ENCODE measurements at regions not wholly inside any gene's neighbourhood (a gene's known extent, or its start where the extent isn't known, plus 50 kb on each side); places are given as distances from the start of the nearest gene placed in this dataset.

DNA sequence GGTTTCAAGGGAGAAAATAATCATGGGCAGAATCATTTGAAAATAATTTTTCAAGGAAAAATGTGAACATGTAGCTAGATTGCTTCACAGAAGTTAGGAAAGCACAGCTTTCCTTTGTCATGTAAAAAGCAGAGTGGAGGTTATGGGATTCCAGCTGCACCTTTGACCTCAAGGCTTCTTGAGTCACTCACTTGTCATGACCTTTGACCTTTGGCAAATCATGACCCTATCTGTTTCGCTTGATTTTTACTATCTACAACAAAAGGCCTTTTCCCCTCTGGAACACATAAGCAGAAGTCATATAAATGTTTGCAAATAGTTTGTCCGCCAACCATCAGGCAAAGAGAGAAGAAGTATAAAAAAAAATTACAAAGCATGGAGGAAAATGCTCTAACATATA, 210.7 kb upstream of the MIR17HG start:
- H3K9me3 ChIP-seq (ENCODE audit: control insufficient read depth, insufficient read depth, low read length) = no peaks in the 10 kb centered on the region
- H3K27me3 ChIP-seq (ENCODE audit: control insufficient read depth, insufficient read depth, low read length) = no peaks in the 10 kb centered on the region
- no peak overlapping the region for H3K4me3 ChIP-seq (ENCODE audit: low read depth, low read length)

DNA sequence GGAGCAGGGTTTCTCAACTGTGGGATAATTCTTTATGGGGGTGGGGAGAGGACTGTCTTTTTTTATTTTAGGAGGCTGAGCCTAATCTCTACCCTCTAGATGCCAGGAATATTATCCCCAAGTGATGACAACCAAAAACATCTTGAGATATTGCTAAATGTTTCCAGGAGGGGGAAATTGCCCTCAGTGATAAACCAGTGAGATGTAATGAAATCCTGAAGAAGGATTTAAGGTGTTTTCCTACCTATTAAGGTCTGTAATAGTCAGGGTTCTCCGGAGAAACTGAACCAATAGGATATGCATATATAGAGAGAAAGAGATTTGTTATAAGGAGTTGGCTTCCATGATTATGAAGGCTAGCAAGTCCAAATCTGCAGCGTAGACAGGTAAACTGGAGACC, 208.3 kb upstream of the MIR17HG start:
- Histone ChIP-seq H3K27me3 (ENCODE audit: control insufficient read depth, insufficient read depth, low read length) (no peaks in the 10 kb centered on the region), H3K4me3 (ENCODE audit: low read depth, low read length) (no peak overlapping the region), H3K4me1 (ENCODE audit: control insufficient read depth, insufficient read depth, low read length) (peaks cover 33% of the 10 kb centered on the region), H3K36me3 (ENCODE audit: control insufficient read depth, insufficient read depth, low read length) (no peaks in the 10 kb centered on the region), H3K9ac (ENCODE audit: low read depth, low read length) (no peak overlapping the region), H3K9me3 (ENCODE audit: control insufficient read depth, insufficient read depth, low read length) (no peaks in the 10 kb centered on the region)

More for the DNA sequence above, 210.7 kb upstream of the MIR17HG start:
- no peak overlapping the region for H3K9ac ChIP-seq (ENCODE audit: low read depth, low read length)
- peaks cover 33% of the 10 kb centered on the region for H3K4me1 ChIP-seq (ENCODE audit: control insufficient read depth, insufficient read depth, low read length)
- no peaks in the 10 kb centered on the region for H3K36me3 ChIP-seq (ENCODE audit: control insufficient read depth, insufficient read depth, low read length)

DNA sequence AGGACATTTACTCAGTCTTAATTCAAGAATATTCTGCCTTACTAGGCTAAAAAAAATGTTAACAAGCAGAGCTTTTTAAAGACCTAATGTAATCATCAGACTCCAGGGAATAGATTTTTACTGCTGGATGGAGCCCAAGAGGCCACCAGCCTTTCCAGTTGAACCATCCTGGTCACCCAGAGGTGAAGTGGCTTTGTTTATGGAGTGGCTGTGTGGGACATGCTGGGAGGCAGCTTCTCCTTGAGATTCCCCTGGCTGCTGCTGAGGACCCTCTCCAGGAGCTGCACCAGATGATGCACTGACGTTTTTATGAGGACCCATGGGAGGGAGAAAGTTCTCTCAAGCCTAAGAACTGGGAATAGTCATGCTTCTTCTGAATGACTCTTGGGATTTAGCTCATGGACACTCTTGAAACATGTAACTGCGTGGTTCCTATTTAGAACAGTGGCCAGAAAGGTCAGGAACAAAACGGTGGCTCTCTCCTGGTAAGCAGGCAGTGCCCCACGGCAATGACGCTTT, 205.9 kb upstream of the MIR17HG start:
- peaks cover 23% of the 10 kb centered on the region for H3K4me1 ChIP-seq (ENCODE audit: control insufficient read depth, insufficient read depth, low read length)
- no peaks in the 10 kb centered on the region for H3K36me3 ChIP-seq (ENCODE audit: control insufficient read depth, insufficient read depth, low read length)
- H3K9ac ChIP-seq (ENCODE audit: low read depth, low read length) = no peak overlapping the region
- H3K9me3 ChIP-seq (ENCODE audit: control insufficient read depth, insufficient read depth, low read length) = no peaks in the 10 kb centered on the region
- no peaks in the 10 kb centered on the region for H3K27me3 ChIP-seq (ENCODE audit: control insufficient read depth, insufficient read depth, low read length)
- H3K4me3 ChIP-seq (ENCODE audit: low read depth, low read length) = no peak overlapping the region

DNA sequence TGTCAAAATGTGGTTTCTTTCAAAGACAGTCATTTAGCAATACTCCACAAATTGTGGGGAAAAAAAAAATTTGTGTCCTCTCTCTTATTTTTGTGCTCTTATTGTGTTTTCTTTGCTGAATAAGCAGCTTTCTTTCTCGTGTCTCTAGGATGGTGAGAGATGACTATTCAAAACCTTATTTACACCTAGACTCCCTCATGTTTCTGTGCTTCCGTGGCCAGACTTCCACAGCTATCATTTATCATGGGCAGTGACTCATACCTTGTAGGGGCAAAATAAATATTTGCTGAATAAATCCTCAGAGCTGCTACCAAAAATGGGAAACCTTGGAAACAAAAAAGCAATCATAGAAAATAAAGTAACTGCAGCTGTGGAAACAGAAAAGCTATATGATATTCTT, 204.9 kb upstream of the MIR17HG start:
- Histone ChIP-seq H3K36me3 (ENCODE audit: control insufficient read depth, insufficient read depth, low read length) (no peaks in the 10 kb centered on the region), H3K4me1 (ENCODE audit: control insufficient read depth, insufficient read depth, low read length) (peaks cover 20% of the 10 kb centered on the region), H3K4me3 (ENCODE audit: low read depth, low read length) (no peak overlapping the region), H3K9ac (ENCODE audit: low read depth, low read length) (no peak overlapping the region), H3K27me3 (ENCODE audit: control insufficient read depth, insufficient read depth, low read length) (no peaks in the 10 kb centered on the region), H3K9me3 (ENCODE audit: control insufficient read depth, insufficient read depth, low read length) (no peaks in the 10 kb centered on the region)

DNA sequence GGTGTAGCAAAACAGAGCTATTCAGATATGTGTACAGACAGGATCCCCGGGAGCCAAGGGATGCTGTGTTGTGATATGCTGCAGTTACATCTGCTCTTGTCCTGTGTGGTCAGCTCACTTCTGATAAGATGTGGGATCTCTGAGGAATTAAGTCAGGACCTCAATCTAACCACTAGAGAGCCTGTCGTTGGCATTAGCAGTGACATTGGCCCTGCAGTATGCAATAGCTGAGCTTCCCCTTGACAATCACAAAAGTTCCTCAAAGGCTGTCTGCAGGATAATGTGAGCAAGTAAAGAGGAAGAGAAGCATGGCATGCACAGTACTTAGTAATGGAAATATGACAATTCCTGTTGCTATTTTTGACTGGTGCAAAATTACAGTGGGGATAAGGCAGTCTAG, 203.4 kb upstream of the MIR17HG start:
- no peak overlapping the region for H3K4me3 ChIP-seq (ENCODE audit: low read depth, low read length)
- H3K36me3 ChIP-seq (ENCODE audit: control insufficient read depth, insufficient read depth, low read length) = no peaks in the 10 kb centered on the region
- H3K4me1 ChIP-seq (ENCODE audit: control insufficient read depth, insufficient read depth, low read length) = peaks cover 10% of the 10 kb centered on the region
- H3K27me3 ChIP-seq (ENCODE audit: control insufficient read depth, insufficient read depth, low read length) = no peaks in the 10 kb centered on the region
- H3K9ac ChIP-seq (ENCODE audit: low read depth, low read length) = no peak overlapping the region
- no peaks in the 10 kb centered on the region for H3K9me3 ChIP-seq (ENCODE audit: control insufficient read depth, insufficient read depth, low read length)

DNA sequence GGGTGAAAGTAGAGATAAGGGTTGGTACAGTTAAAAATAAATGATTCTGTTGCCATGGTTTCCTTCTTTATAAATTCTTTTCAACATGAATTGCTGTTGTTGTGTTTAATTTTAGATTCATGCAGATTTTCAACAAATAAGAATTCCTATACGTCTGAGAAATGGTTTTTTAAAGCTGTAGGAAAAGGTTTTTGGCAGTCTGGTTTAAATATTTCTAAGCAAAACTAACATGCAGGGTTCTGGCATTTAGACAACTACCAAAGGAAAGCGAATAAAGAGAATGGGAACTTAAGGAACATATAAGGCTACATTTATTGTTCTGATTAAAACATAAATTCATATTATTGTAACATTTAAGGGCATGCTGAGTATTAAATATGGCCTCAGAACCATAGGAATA, 203.0 kb upstream of the MIR17HG start:
- Histone ChIP-seq H3K9ac (ENCODE audit: low read depth, low read length) (no peak overlapping the region), H3K4me3 (ENCODE audit: low read depth, low read length) (no peak overlapping the region), H3K9me3 (ENCODE audit: control insufficient read depth, insufficient read depth, low read length) (no peaks in the 10 kb centered on the region), H3K4me1 (ENCODE audit: control insufficient read depth, insufficient read depth, low read length) (peaks cover 7% of the 10 kb centered on the region), H3K36me3 (ENCODE audit: control insufficient read depth, insufficient read depth, low read length) (no peaks in the 10 kb centered on the region), H3K27me3 (ENCODE audit: control insufficient read depth, insufficient read depth, low read length) (no peaks in the 10 kb centered on the region)

DNA sequence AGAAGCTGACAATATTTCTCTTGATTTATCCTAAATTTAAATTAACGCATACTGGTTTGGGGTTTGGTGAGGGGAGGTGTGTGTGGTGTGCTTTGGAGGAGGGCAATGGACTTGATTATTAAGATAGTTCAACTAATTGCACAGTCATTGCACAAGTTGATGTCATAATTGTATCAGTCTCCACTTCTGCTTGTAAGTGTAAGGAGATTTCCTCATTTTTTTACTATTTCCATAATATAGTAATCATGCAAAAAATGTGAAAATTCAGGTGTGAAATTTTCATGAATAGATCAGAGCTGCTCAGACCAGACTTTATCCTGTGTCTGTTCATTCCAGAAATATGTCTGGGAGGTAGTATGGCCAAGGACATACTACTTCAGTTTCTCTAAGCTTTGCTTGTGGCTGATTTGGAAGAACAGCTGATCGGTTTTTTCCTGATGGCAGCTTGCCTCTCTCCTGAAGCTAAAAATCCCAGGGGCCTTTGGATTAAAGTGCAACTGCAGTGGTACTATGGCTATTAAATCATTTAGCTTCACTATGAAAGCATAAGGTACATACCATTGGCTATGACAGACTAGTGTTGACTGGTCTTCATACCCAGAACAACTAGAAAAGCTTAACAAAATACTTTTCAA, 201.8 kb upstream of the MIR17HG start:
- Histone ChIP-seq H3K9ac (ENCODE audit: low read depth, low read length) (no peak overlapping the region), H3K36me3 (ENCODE audit: control insufficient read depth, insufficient read depth, low read length) (no peaks in the 10 kb centered on the region), H3K27me3 (ENCODE audit: control insufficient read depth, insufficient read depth, low read length) (no peaks in the 10 kb centered on the region), H3K4me3 (ENCODE audit: low read depth, low read length) (no peak overlapping the region), H3K9me3 (ENCODE audit: control insufficient read depth, insufficient read depth, low read length) (no peaks in the 10 kb centered on the region), H3K4me1 (ENCODE audit: control insufficient read depth, insufficient read depth, low read length) (no peaks in the 10 kb centered on the region)

DNA sequence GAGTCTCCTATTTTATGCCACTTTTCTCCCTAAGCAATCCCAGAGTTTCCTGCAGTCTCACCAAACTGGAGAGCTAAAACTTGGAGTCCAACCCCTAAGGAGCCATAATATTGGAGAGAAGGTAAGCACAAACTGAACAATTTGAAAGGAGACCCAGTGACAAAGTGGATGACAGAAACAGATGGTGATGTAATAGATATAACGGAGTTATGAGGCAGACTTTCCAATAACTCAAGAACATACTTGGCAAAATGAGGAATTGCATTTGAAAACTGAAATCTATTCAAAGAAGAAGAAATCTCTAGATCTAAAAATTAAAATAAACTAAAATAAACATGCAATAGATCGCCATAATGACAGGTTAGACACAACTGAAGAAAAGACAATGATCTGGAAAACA, 200.9 kb upstream of the MIR17HG start:
- no peak overlapping the region for H3K4me3 ChIP-seq (ENCODE audit: low read depth, low read length)
- no peaks in the 10 kb centered on the region for H3K9me3 ChIP-seq (ENCODE audit: control insufficient read depth, insufficient read depth, low read length)
- H3K9ac ChIP-seq (ENCODE audit: low read depth, low read length) = no peak overlapping the region
- no peaks in the 10 kb centered on the region for H3K36me3 ChIP-seq (ENCODE audit: control insufficient read depth, insufficient read depth, low read length)
- H3K27me3 ChIP-seq (ENCODE audit: control insufficient read depth, insufficient read depth, low read length) = no peaks in the 10 kb centered on the region
- no peaks in the 10 kb centered on the region for H3K4me1 ChIP-seq (ENCODE audit: control insufficient read depth, insufficient read depth, low read length)

DNA sequence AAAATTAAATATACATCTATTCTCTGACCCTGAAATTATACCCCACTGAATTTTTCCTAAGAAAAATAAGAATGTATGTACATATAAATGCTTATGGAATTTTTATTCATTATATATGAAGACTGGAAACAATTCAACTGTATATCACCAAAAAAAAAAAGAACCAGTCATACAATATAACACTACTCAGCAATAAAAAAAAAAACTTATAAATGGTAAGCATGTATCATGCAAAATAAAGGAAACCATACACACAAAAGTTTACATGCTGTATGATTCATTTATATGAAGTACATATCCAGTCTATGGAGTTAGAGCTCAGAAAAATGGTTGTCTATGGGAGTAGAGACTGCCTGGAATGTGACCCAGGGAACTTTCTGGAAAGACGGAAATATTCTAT, 199.4 kb upstream of the MIR17HG start:
- Histone ChIP-seq H3K9me3 (ENCODE audit: control insufficient read depth, insufficient read depth, low read length) (no peaks in the 10 kb centered on the region), H3K4me3 (ENCODE audit: low read depth, low read length) (no peak overlapping the region), H3K36me3 (ENCODE audit: control insufficient read depth, insufficient read depth, low read length) (no peaks in the 10 kb centered on the region)

DNA sequence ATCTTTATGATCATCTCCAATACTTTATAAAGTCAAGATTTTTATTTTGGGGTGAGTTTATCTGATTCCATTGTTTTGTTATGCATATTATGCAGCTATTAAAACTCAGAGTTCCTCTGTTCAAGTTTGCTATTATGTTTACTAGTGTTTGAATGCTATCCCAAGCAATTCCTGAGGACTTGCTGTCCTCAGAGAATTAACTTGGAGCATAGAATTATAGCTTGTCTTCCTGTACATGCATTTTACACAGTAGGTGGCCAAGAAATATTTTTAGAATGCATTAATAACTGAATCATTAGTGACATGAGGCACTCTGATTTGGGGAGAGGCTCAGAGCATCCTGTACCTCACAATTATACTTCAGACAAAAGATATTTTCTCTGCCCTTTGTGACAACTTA, 195.6 kb upstream of the MIR17HG start:
- H3K36me3 ChIP-seq (ENCODE audit: control insufficient read depth, insufficient read depth, low read length) = no peaks in the 10 kb centered on the region
- no peak overlapping the region for H3K9ac ChIP-seq (ENCODE audit: low read depth, low read length)
- H3K9me3 ChIP-seq (ENCODE audit: control insufficient read depth, insufficient read depth, low read length) = no peaks in the 10 kb centered on the region
- peaks cover 4% of the 10 kb centered on the region for H3K4me1 ChIP-seq (ENCODE audit: control insufficient read depth, insufficient read depth, low read length)
- H3K4me3 ChIP-seq (ENCODE audit: low read depth, low read length) = no peak overlapping the region
- no peaks in the 10 kb centered on the region for H3K27me3 ChIP-seq (ENCODE audit: control insufficient read depth, insufficient read depth, low read length)

More for the DNA sequence above, 199.4 kb upstream of the MIR17HG start:
- no peaks in the 10 kb centered on the region for H3K27me3 ChIP-seq (ENCODE audit: control insufficient read depth, insufficient read depth, low read length)
- no peak overlapping the region for H3K9ac ChIP-seq (ENCODE audit: low read depth, low read length)
- no peaks in the 10 kb centered on the region for H3K4me1 ChIP-seq (ENCODE audit: control insufficient read depth, insufficient read depth, low read length)

DNA sequence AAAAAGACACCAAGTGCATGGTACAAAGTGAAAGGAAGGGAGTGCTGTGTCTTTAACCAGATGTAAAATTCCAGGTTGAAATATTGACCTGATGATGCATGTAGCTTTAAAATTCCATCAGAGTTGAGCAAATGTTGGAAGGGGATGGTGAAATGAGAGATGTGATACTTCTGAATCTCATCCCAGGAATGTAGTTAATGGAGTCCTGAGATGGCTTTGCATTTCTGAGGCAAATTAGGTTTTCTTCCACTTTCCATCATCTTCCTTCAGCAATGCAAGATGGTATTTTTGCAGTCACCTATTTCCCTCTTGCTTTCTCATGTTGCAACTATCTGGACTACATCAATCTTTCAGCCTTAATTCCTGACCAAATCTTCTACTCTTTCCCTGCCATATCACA, 194.1 kb upstream of the MIR17HG start:
- Histone ChIP-seq H3K27me3 (ENCODE audit: control insufficient read depth, insufficient read depth, low read length) (no peaks in the 10 kb centered on the region), H3K9me3 (ENCODE audit: control insufficient read depth, insufficient read depth, low read length) (no peaks in the 10 kb centered on the region), H3K9ac (ENCODE audit: low read depth, low read length) (no peak overlapping the region), H3K36me3 (ENCODE audit: control insufficient read depth, insufficient read depth, low read length) (no peaks in the 10 kb centered on the region), H3K4me3 (ENCODE audit: low read depth, low read length) (no peak overlapping the region), H3K4me1 (ENCODE audit: control insufficient read depth, insufficient read depth, low read length) (peaks cover 4% of the 10 kb centered on the region)

DNA sequence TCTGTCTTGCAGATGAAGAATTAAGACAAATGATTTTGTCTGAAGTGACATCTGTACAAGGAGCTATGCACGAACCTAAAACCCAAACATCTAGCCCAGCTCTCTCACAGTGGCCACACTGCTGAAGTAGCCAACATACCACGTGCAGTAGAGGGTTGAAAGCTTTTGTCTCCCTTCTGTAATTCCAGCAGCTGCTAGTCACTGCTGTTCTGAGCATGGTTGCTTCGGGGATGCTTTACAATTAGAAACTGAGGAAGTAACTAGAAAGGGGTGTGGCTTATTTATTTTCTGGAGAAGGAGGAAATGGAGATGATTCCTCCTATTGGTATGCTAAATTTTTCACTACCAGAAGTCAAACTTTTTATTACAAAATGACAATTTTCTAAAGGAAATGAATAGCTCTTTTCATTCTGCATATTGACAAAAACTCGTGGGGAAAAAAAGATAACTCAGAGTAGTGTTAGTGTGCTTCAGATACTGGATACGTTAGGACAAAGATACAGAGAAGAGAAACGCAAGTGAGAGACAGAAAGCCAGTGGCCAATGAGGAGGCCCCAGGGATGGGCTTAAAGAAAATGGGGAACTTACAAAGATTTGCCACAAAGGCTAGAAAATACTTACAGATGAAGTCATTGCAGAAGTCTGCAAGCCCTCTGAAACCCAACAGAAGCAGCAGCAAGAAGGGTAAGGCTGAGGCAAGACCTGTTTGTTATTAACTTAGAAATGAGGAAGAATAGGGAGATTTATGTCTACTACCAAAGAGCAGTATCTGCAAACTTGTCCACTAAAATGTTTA, 192.7 kb upstream of the MIR17HG start:
- no peaks in the 10 kb centered on the region for H3K9me3 ChIP-seq (ENCODE audit: control insufficient read depth, insufficient read depth, low read length)
- no peaks in the 10 kb centered on the region for H3K27me3 ChIP-seq (ENCODE audit: control insufficient read depth, insufficient read depth, low read length)
- peaks cover 4% of the 10 kb centered on the region for H3K4me1 ChIP-seq (ENCODE audit: control insufficient read depth, insufficient read depth, low read length)
- no peaks in the 10 kb centered on the region for H3K36me3 ChIP-seq (ENCODE audit: control insufficient read depth, insufficient read depth, low read length)
- no peak overlapping the region for H3K9ac ChIP-seq (ENCODE audit: low read depth, low read length)
- H3K4me3 ChIP-seq (ENCODE audit: low read depth, low read length) = no peak overlapping the region
